ENCODE measurements at regions not wholly inside any gene's neighbourhood (a gene's known extent, or its start where the extent isn't known, plus 50 kb on each side); places are given as distances from the start of the nearest gene placed in this dataset.

DNA sequence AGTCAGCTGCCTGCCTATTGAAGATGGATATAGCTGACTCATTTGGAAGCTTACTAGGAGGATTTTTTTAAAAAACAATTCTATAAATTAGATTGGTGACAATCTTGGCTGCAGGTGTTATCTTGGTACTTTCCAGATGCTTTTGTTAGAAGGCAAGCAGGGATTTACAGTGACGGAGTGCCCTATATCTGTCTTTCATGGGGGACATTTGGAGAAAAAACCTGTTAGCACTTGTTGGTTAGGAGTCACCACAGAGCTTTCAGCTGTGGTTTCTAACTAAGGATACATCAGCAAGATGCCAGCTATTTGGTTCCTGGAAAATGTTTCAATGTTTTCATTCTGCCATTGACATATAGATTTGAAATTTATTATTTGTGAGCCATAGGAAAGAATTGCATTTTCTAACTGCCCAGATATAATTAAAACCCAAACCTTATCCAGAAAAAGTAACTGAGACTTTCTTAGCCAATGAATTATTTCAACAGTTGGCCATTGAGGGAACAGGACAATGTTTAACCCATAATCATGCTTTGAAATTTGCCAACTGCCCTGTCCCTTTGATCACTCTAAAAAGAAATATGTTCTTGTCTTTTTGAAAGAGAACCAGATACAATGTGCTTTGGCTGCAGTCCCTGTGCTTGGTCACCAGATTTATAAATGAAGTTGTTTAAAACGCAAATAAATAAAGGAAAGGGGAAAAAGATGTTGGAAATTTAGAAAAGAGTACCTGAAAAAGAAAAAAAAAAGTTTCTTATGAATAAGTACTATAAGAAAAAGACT, 761.0 kb upstream of the CXADR start:
- no peak for DNase-seq (ENCODE audit: low read depth)

DNA sequence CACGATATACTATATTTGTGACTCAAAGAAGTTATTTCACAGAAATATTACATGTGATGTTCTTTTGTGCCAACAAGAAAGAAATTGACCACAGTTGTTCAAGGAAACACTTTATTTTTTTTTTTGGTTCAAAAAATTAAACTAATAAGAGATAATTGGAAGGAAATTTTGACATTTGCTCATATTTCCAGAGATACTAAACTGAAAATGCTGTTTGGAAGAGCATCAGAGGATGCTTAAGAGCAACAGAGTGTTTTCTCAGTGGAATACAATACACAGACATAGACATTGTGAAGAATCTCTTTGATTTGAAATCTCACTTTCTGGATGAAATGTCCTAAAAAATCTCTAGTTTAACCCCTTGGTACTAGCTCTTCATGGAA, 760.4 kb upstream of the CXADR start:
- no peak for DNase-seq (ENCODE audit: low read depth)

DNA sequence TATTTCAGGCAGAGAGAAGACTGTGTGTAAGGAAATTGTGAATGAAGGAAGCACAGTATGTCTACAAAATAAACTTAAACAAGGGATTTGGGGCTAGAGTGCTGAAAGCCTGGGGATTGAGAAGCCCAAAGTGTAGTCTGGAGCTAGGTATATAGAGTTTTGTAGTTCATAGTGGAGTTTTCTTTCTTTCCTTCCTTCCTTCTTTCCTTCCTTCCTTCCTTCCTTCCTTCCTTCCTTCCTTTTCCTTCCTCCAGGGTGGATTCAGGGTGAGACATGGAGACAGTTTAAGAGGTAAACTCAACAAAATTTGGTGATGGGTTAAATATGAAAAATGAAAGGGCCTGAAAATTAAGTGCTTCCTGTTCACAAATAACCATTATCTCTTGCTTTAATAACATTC, 757.8 kb upstream of the CXADR start:
- DNase-seq (ENCODE audit: low read depth) = no peak

DNA sequence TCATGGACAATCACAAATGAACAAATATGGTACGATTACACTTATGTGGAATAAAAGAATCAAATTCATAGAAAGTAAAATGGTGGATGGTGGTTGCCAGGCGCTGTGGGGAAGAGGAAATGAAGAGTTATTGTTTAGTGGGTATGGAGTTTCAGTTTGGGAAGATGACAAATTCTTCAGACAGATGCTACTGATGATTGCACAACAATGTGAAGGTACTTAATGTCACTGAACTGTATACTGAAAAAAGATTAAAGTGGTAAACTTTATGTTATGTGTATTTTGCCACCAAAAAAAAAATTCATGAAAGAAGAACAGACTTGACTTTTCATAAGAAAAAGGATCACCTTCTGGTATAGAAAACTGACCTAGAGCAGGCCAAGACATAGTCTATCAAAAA, 745.6 kb upstream of the CXADR start:
- DNase-seq (ENCODE audit: low read depth) = no peak

DNA sequence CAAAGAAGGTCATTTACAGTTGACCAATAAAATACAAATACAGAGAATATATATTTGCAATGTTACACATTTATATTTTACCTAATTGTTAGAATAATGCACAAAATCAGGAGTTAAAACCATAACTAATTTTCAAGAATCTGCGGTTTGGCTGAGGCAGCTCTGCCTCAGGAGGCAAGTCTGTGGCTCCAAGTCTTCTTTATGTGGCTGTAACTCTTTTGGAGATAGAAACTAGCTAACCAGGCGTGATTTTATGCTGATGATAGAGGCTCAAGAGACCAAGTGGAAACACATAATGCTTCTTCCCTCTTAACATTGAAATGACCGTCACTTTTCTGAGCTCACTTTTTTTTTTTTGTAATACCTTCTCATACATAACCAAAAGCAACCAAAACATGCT, 744.7 kb upstream of the CXADR start:
- DNase-seq (ENCODE audit: low read depth) = no peak

DNA sequence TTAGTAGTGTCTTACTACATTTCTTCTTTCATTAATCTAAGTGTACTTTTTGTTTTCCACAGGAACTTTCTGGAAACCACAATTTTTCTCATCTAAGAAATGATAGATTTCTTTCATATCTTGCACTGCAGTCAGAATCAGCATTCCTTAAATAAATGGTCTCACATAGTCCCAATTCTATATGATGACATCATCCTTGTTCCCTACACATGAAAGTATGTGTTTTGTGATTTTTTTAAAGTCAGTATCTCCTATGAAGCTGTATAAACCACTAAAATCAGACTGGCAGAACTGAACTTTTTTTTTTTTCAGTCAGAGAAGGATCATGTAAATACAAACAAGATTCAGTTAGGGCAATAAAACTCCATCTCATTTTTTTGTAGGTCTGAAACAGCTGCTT, 742.6 kb upstream of the CXADR start:
- DNase-seq (ENCODE audit: low read depth) = no peak

DNA sequence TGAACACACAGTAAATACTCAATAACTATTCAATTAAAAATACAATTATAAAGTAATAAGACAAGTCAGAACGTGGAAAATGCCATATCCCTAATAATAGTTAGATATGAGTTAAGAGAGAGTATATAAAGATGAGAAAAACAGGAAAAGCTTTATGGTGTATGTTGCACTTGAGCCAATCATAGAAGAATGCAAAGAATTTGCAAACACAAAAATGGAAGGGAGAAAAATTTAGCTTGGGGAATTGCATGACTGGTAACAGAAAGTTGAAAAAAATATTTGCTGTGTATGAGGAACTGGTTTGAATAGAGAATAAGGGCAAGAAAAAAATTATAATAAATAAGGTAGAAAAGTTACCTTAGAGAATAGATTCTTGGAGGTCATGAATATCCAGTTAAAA, 739.6 kb upstream of the CXADR start:
- DNase-seq (ENCODE audit: low read depth) = no peak

DNA sequence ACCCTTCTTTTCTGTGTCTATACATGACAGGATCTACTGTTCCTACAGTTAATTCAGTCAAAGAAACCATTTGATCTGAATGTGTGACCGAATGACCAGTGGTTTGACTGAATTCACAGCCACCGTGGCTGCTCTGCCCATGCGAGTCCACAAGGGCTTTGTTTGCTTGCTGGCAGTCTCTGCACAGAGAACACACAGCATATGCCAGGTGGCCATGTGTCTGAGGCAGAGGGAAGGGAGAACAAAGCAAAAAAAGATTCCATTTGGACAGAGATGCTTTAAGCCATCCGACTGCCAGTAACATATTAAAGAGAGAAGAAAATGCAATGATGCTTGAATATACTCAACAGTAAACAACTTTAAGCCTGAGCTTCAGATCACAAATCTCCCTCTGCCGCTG, 737.8 kb upstream of the CXADR start:
- no peak for DNase-seq (ENCODE audit: low read depth)

DNA sequence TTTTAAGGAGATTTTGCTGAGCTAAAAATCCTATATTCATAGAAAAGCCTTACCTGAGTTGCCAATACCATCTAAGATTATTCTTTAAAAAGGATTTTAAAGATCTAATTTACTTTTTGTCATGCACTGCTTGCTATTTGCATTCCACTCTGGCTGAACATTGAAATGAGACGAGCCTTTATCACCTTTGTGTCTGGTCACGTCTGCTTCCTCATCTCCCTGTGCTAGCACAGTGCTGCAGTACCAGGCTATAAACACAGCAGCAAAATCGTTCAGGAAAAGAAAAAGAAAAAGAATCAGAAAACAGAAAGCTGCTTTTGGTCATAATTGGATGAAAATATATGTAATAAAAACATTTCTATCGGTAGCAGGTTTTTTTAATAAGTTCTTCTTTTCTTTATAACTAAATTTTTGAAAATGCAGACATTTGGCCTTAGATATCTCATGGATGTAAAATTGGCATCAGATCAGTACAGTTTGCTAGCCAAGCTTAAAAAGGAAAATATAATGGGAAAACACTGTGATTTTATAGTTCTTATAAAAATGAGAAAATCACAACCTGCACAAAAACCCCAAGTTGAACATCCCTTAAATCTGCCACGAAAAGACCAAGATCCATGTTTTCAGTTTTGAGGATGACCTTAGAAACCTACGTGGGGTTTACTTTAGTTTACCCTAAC, 735.7 kb upstream of the CXADR start:
- DNase-seq (ENCODE audit: low read depth) = no peak

DNA sequence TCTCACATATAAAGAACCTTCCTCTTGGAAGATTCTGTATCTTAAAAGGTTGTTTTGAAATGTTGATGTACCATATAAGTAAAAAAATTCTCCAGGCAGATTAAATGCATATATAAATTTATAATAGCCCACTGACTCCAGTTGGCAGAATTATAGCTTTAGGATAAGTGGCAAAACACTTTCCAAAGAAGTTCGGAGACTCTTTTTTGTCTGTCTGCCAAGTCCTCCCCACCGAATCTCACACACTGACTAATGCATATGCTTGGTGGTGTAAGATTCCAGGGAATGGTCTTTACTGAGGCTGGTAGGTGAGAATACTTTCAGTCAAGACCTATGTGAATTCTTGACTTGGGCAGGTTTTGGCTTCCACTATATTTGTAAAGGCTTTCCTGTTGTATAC, 724.3 kb upstream of the CXADR start:
- no peak for DNase-seq (ENCODE audit: low read depth)

DNA sequence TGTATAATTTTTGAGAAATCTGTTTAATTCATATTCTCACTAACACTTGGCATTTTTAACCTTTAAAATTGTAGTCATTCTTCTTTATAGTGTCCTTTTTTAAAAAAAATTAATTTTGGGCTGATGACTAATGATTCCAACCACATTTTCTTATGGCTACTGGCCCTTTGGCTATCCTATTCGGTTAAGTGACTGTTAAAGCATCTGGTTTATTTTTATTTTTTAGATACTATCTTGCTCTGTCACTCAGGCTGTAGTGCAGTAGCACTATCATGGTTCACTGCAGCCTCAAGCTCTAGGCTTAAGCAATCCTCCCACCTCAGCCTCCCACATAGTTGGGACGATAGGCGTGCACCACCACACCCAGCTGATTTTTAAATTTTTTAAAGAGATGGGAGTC, 723.2 kb upstream of the CXADR start:
- DNase-seq (ENCODE audit: low read depth) = no peak

DNA sequence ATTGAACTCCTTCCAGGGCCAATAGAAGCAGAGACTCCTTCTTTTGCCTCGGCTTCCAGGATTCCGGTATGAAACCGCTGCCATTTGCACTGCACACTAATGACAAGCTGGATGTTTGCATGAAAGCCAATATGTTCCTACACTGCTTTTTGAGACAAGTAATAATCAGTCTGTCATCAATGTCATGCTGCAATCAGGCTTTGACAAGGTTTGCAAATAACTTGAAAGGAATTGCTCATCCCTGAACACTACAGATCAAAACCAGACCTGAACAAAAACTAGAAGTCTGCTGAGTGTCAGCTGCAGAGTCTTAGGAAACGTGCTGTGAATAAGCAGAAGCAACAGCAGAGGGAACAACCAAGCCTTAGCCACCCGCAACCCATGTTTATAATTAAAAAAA, 720.7 kb upstream of the CXADR start:
- DNase-seq (ENCODE audit: low read depth) = no peak

DNA sequence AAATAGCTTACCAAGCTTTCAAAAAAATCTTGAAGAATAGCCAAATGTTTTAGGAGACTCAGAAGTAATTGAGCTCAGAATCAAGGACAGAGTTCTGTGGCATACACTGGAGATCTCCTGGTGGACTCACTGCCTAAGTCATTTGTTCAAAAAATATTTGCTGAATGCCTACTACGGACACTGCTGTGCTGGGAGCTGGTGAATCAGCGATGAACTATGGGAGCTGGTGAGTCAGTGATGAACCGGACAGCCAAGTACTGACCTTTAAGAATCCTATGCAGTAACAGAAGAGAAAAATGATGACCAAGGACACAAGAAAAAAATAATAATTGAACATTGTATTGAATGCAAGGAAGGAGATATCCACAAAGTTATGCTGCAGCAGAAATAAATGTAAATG, 717.9 kb upstream of the CXADR start:
- peak; percentile 74 for DNase-seq (ENCODE audit: low read depth)

DNA sequence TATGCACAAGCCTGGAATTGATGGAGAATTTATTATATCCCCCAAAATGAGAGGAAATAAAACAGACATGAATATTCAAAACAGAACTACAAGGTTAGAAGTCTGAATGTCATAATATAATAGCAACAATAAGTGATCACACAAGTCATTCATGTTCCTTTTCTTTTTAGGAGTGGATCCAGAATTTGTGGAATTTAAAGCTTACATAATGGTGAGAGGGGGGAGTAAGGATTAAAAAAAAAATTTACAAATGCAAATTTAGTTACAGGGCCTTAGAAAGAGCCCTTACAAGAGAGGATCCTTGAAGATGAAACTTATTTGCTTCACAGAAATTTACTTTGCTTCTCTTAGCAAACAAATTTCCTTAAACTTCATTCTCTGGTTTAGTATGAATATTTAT, 716.1 kb upstream of the CXADR start:
- no peak for DNase-seq (ENCODE audit: low read depth)

DNA sequence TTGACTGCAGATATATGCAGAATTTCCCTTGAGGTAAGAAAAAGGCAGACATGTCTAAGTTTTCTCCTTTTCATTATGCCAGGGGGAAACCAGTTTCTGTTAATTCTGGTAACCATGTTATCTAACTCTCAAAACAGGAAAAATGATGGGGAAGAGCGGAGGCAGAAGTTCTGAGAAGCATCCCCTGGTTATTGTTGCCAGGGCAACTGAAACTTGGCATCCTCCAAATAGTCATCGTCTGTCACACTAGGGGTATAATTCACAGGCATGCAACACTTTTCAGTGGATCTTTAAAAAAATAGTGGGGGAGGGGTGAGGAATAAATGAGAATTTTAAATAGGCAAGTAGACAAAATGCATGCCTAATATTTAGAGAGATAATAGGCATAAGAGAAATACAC, 715.3 kb upstream of the CXADR start:
- DNase-seq (ENCODE audit: low read depth) = no peak

DNA sequence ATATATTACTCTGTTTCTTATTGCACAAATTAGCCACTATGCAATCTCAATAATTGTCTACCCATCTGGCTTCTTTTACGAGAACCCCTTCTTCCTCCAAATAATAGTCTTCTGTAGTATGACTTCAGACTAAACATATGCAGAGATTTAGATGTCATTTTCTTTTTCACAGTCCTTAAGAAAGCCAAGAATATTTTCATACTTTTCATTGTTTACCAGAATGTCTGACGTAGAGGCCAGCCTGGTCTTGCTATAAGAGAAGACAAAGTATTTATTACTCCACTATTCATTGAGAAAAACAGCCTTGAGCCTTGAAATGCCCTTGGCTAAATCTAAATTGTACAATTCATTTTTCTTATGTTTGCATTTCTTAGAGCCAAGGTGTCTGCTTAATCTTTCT, 714.9 kb upstream of the CXADR start:
- DNase-seq (ENCODE audit: low read depth) = no peak

DNA sequence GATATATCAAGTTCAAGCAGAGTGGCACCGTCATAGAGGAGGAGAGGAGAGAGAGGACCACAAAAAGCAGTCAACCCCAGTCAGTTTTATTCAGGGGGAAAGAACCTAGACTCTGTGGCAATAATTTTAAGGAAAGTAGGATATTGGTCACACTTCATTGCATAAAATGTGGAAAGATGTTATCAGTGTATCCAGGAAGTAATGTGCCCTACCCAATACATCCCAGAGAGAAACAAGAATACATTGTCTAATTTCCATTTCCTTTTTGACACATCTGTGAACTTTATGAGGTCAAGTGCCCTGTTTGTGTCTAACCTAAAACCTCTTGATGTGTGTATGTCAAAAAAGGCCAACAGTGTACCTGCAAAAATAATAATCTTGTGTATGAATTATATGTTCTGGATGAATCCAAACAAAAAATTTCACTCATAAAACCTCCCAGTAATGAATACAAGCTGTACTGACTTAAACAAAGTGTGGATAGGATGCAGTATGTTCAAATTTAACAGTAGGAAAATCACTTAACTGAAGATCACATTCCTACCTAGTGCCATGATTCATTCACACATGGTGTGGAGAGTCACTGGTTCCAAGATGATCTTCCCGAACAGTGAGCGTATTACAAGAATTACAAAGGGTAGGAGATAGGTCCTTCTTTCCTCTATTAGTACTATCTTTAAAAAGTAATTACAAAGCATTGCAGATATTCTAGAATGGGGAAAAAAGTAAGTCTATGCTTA, 712.1 kb upstream of the CXADR start:
- DNase-seq (ENCODE audit: low read depth) = no peak

DNA sequence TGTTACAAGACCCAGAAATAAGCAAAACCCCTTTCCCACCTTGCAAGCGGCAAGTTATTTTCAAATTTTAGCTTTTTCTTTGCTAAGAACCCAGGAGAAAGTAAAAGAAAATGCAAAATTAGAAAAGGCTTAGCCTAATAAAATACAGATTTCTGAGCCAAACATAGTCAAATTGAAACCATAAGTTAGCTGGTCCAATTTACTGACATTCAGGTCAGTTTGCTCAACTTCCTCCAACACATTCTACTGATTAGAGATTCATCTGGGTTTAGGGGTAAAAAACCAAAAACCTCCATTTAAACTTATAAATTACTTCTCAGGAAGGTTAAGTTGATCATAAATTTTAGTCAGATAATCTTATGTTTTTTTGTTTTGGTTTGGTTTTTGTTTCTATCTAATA, 701.8 kb upstream of the CXADR start:
- DNase-seq (ENCODE audit: low read depth) = no peak

DNA sequence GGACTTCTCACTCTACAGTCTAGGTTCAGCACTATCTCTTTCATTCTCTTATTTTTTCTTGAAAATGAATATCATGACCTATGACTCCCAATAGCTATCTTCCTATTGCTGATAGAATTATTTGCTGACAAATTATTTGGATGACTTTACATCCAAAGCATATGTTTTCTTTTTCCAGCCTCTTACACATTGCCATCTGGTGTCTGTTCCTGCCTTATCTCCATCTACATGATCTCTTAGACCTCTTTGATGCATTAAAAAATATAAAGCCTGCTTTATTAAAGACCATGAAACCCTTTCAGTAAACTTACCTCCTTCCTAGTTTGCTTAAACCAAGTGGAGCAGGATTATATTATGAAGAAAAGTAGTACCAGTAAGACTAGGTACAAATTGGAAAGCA, 700.9 kb upstream of the CXADR start:
- DNase-seq (ENCODE audit: low read depth) = no peak

DNA sequence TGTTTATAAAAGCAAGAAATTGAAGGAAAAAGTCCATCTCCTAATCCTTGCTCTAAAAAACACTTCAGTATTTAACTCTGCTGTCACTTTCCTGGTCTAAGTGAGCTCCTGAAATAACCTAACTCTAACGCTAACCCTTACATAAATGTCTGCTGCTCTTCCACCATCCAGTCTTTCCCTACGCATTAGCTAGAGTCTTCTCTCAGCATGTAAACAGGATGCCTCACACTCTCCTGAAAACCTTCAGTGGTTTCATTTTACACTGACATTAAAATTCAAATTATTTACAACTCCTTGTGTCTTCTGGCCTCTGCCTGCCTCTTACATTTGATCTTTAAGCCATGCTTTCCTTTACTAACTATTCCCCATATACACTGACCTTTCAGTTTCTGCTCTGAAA, 697.6 kb upstream of the CXADR start:
- DNase-seq (ENCODE audit: low read depth) = no peak

DNA sequence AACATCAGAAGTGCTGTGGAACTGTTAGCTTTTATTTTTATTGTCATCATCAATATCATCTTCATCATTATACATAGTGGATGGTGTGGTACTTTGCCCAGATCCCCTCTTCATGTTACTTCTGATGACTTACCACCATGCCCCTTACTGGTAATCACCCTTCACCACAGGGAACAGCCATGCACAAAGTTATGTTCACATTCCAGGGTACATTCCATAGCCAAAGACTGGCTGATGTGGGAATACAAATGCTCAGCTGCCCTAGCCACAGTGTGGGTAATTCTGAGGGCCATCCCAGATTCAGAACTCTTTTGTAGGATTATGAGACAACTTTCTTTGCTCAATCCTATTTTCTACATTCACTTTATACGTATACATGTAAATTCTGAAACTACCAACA, 691.3 kb upstream of the CXADR start:
- DNase-seq (ENCODE audit: low read depth) = no peak

DNA sequence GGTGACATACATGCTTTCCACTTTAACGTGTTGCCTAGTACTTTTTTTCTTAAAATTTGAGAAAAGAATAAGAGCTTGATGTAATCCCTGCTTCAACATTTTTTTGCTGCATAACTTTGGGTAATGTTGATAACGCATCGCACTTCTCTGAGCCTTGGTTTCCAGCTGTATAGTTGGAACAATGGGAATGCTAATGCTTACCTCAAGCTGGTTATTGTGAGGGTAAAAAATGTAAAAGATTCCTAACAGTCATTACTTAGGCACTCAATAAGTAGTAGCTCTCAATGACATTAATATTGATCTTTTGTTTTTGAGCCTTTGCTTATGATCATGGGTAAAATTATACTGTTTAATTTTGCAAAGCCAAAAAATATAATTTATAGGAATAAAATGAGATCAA, 683.3 kb upstream of the CXADR start:
- DNase-seq (ENCODE audit: low read depth) = no peak

DNA sequence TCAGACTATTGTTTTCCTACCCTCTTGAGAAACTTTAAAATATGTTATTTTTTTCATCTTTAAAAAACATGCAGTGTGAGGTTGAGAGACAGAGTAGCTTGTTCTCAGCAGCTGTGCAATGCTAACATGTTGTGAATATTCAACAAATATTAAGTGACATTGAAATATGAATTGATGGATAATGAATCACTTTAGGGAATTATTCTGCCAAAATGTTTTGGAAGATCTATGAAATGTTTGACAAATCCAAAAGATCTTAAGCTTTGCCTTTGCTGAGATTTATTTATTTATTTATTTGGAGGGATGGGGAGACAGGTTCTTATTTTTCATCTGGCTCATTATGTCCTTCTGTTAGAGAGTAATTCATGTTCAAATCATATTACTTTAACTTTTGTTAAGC, 680.1 kb upstream of the CXADR start:
- no peak for DNase-seq (ENCODE audit: low read depth)
